ENCODE measurements at regions not wholly inside any gene's neighbourhood (a gene's known extent, or its start where the extent isn't known, plus 50 kb on each side); places are given as distances from the start of the nearest gene placed in this dataset.
A peak's percentile ranks its signal among the peaks of the same experiment; 100 is the strongest.

DNA sequence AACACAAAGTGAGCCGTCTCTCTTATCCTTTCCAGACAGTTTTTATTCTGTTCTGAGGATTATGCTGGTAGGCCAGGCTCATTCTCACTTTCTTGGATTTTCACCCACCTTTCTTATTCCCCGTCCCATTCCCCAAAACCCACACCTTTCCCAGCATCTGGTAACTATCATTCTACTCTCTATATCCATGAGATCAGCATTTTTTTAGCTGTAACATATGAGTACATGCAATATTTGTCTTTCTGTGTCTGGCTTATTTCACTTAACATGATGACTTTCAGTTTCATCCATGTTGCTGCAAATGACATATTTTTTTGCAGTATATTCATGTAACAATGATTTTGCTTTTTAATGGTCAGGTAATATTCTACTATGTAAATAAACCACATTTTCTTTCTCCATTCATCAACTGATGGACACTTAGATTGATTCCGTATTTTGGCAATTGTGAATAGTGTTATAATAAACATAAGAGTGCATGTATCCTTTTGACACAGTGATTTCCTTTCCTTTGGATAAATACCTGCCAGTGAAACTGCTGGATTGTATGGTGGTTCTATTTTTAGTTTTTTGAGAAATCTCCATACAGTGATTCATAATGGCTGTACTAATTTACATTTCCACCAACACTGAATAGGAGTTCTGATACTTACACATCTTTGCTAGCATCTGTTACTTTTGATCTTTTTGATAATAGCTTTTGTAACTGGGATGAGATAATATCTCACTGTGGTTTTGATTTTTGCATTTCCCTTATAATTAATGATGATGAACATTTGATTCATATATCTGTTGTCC is 289.3 kb downstream of the RPRM start:
- Mint-ChIP-seq H3K27ac (no peak overlapping the region), H3K4me3 (no peak overlapping the region), H3K36me3 (no peaks in the 10 kb centered on the region), H3K4me1 (no peaks in the 10 kb centered on the region), H3K9me3 (peaks cover 11 to 26% (median 23%) of the 10 kb centered on the region in 3 donors), H3K27me3 (no peaks in the 10 kb centered on the region)
- WGBS (ENCODE audit: insufficient coverage), result no CpG with 5 or more reads among the region's 3 CpGs
- DNase-seq, result no peak
- Histone ChIP-seq H3K4me1 (ENCODE audit: control insufficient read depth in 1 of 2, extremely low read depth in 1 of 2, insufficient read depth in 2 of 2, low read length in 2 of 2) (no peaks in the 10 kb centered on the region), H3K36me3 (ENCODE audit: control insufficient read depth in 2 of 2, extremely low read depth in 1 of 2, insufficient read depth in 1 of 2, low read length in 1 of 2) (no peaks in the 10 kb centered on the region), H3K27ac (ENCODE audit: low read length) (no peak overlapping the region), H3K27me3 (replicated peaks in 1 of 2; ENCODE audit: control insufficient read depth in 2 of 2, extremely low read depth in 1 of 2, insufficient read depth in 2 of 2, low read length in 1 of 2) (no peaks in the 10 kb centered on the region), H3K9me3 (no peaks in the 10 kb centered on the region), H3K4me3 (ENCODE audit: control insufficient read depth in 1 of 2, extremely low read depth in 1 of 2, low read length in 1 of 2) (no peak overlapping the region)
- ATAC-seq (replicated peaks in 1 of 4), result no peak
- POLR2A ChIA-PET, result no interaction called here
- CTCF ChIA-PET, result no interaction called here

DNA sequence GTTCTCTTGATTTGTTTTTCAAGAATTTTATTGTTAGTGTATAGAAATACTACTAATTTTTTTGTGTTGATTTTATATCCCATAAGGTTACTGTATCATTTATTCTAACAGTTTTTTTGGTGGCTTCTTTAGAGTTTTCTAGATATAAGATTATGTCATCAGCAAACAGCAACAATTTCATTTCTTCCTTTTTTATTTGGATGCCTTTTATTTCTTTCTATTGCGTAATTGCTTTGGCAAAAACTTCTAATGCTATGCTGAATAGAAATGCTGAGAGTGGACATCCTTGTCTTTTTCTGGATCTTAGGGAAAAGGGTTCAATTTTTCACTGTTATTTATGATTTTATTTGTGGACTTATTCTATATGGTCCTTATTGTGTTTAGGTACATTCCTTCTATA is 298.8 kb downstream of the RPRM start:
- ChIA-PET CTCF (no interaction called here), POLR2A (no interaction called here)
- H3K9me3 Mint-ChIP-seq, result peaks cover 2 to 11% (median 2%) of the 10 kb centered on the region in 3 donors
- H3K4me3 Mint-ChIP-seq, result no peak overlapping the region
- H3K4me3 ChIP-seq (ENCODE audit: control insufficient read depth in 1 of 2, extremely low read depth in 1 of 2, low read length in 1 of 2), result no peak overlapping the region
- H3K4me1 ChIP-seq (ENCODE audit: control insufficient read depth in 1 of 2, extremely low read depth in 1 of 2, insufficient read depth in 2 of 2, low read length in 2 of 2), result no peaks in the 10 kb centered on the region
- no peaks in the 10 kb centered on the region for H3K27me3 Mint-ChIP-seq
- H3K36me3 Mint-ChIP-seq, result no peaks in the 10 kb centered on the region
- no peak overlapping the region for H3K27ac ChIP-seq (ENCODE audit: low read length)
- H3K36me3 ChIP-seq (ENCODE audit: control insufficient read depth in 2 of 2, extremely low read depth in 1 of 2, insufficient read depth in 1 of 2, low read length in 1 of 2), result no peaks in the 10 kb centered on the region
- H3K9me3 ChIP-seq, result no peaks in the 10 kb centered on the region
- peaks cover 0 to 1% (median 0%) of the 10 kb centered on the region in 3 donors for H3K4me1 Mint-ChIP-seq
- DNase-seq (no peak), ATAC-seq (replicated peaks in 1 of 4) (no peak)
- H3K27me3 ChIP-seq (replicated peaks in 1 of 2; ENCODE audit: control insufficient read depth in 2 of 2, extremely low read depth in 1 of 2, insufficient read depth in 2 of 2, low read length in 1 of 2), result no peaks in the 10 kb centered on the region
- WGBS (ENCODE audit: insufficient coverage), result no CpG with 5 or more reads among the region's 1 CpG
- no peak overlapping the region for H3K27ac Mint-ChIP-seq

DNA sequence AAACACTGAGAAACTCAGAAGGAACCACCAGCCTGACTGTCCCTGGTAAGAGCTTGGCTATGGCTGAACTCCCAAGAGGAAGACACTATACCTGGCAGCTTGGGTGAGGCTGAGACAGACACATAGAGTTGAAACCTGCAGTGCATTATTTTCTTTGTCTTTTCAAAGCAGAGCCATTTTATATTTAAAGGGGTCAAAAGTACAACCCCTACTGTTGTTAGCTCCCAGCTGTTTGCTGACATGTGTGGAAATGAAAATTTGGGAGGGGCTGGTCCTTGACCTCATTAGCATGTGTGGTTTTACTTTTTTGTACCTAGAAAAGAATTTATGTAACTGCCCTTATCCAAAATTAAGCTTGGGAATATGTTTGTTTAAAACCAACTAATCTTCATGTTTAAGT is 309.0 kb downstream of the RPRM start:
- Mint-ChIP-seq H3K9me3 (no peaks in the 10 kb centered on the region), H3K27me3 (no peaks in the 10 kb centered on the region), H3K4me3 (no peak overlapping the region), H3K36me3 (no peaks in the 10 kb centered on the region), H3K4me1 (no peaks in the 10 kb centered on the region), H3K27ac (no peak overlapping the region)
- ChIA-PET CTCF (no interaction called here), POLR2A (no interaction called here)
- DNase-seq (no peak), ATAC-seq (replicated peaks in 1 of 4) (no peak)
- Histone ChIP-seq H3K9me3 (no peaks in the 10 kb centered on the region), H3K4me1 (ENCODE audit: control insufficient read depth in 1 of 2, extremely low read depth in 1 of 2, insufficient read depth in 2 of 2, low read length in 2 of 2) (no peaks in the 10 kb centered on the region), H3K4me3 (ENCODE audit: control insufficient read depth in 1 of 2, extremely low read depth in 1 of 2, low read length in 1 of 2) (no peak overlapping the region), H3K27me3 (replicated peaks in 1 of 2; ENCODE audit: control insufficient read depth in 2 of 2, extremely low read depth in 1 of 2, insufficient read depth in 2 of 2, low read length in 1 of 2) (no peaks in the 10 kb centered on the region), H3K27ac (ENCODE audit: low read length) (no peak overlapping the region), H3K36me3 (ENCODE audit: control insufficient read depth in 2 of 2, extremely low read depth in 1 of 2, insufficient read depth in 1 of 2, low read length in 1 of 2) (no peaks in the 10 kb centered on the region)

DNA sequence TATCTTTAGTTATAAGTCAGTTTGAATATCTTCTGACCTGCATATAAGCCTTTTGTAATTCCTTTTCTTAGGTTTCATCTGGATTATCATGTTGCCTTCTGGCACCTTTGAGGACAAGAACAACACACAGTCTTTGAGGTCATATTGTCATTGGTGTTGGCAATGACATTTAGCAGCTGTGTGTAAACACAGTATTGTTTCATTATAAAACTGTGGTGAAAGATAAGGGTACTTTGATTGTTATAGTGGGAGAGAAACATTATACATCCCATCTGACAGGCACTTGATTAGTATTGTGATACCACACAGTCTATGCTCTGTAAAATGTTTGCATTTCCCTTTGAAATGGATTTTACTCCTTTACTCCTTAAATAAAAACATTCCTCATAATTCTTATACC is 313.5 kb downstream of the RPRM start:
- H3K9me3 Mint-ChIP-seq, result peaks cover 0 to 4% (median 0%) of the 10 kb centered on the region in 3 donors
- H3K36me3 ChIP-seq (ENCODE audit: control insufficient read depth in 2 of 2, extremely low read depth in 1 of 2, insufficient read depth in 1 of 2, low read length in 1 of 2), result no peaks in the 10 kb centered on the region
- no peaks in the 10 kb centered on the region for H3K4me1 Mint-ChIP-seq
- H3K9me3 ChIP-seq, result no peaks in the 10 kb centered on the region
- H3K27me3 Mint-ChIP-seq, result no peaks in the 10 kb centered on the region
- POLR2A ChIA-PET, result no interaction called here
- no peaks in the 10 kb centered on the region for H3K36me3 Mint-ChIP-seq
- no peak overlapping the region for H3K27ac Mint-ChIP-seq
- no peaks in the 10 kb centered on the region for H3K27me3 ChIP-seq (replicated peaks in 1 of 2; ENCODE audit: control insufficient read depth in 2 of 2, extremely low read depth in 1 of 2, insufficient read depth in 2 of 2, low read length in 1 of 2)
- H3K4me1 ChIP-seq (ENCODE audit: control insufficient read depth in 1 of 2, extremely low read depth in 1 of 2, insufficient read depth in 2 of 2, low read length in 2 of 2), result no peaks in the 10 kb centered on the region
- CTCF ChIA-PET, result no interaction called here
- no peak for ATAC-seq (replicated peaks in 1 of 4)
- H3K27ac ChIP-seq (ENCODE audit: low read length), result no peak overlapping the region
- H3K4me3 ChIP-seq (ENCODE audit: control insufficient read depth in 1 of 2, extremely low read depth in 1 of 2, low read length in 1 of 2), result no peak overlapping the region
- H3K4me3 Mint-ChIP-seq, result no peak overlapping the region
- DNase-seq, result no peak

DNA sequence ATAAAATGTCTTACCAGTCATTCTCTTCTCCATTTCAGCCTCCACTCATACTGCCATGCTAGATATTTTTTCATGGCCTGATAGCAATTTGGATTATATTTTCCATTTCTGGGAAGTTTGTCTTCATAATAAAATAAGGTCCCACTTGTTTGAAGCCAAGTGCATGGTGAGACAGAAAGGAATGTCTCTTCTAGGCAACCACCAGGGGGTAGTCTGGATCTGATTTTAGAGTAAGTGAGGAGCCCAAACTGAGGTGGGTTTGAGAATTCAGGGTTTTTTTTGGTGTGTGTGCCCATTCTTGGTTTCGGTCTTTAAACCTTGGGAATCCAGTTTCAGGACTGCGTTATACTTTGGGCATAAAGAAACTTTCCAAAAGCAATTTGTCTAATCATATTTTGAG is 315.5 kb downstream of the RPRM start:
- no peaks in the 10 kb centered on the region for H3K4me1 ChIP-seq (ENCODE audit: control insufficient read depth in 1 of 2, extremely low read depth in 1 of 2, insufficient read depth in 2 of 2, low read length in 2 of 2)
- no peaks in the 10 kb centered on the region for H3K36me3 Mint-ChIP-seq
- ChIA-PET CTCF (no interaction called here), POLR2A (no interaction called here)
- H3K4me1 Mint-ChIP-seq, result no peaks in the 10 kb centered on the region
- H3K4me3 ChIP-seq (ENCODE audit: control insufficient read depth in 1 of 2, extremely low read depth in 1 of 2, low read length in 1 of 2), result no peak overlapping the region
- peak in 2 of 35 experiments; percentile 0 to 12 for DNase-seq
- no peak overlapping the region for H3K27ac ChIP-seq (ENCODE audit: low read length)
- H3K9me3 ChIP-seq, result no peaks in the 10 kb centered on the region
- H3K27ac Mint-ChIP-seq, result no peak overlapping the region
- H3K27me3 Mint-ChIP-seq, result no peaks in the 10 kb centered on the region
- WGBS (ENCODE audit: insufficient coverage), result 37% methylated on average over 2 of the region's 2 CpGs
- ATAC-seq (replicated peaks in 1 of 4), result no peak
- H3K9me3 Mint-ChIP-seq, result peaks cover 0 to 4% (median 0%) of the 10 kb centered on the region in 3 donors
- H3K36me3 ChIP-seq (ENCODE audit: control insufficient read depth in 2 of 2, extremely low read depth in 1 of 2, insufficient read depth in 1 of 2, low read length in 1 of 2), result no peaks in the 10 kb centered on the region
- no peaks in the 10 kb centered on the region for H3K27me3 ChIP-seq (replicated peaks in 1 of 2; ENCODE audit: control insufficient read depth in 2 of 2, extremely low read depth in 1 of 2, insufficient read depth in 2 of 2, low read length in 1 of 2)
- H3K4me3 Mint-ChIP-seq, result no peak overlapping the region

DNA sequence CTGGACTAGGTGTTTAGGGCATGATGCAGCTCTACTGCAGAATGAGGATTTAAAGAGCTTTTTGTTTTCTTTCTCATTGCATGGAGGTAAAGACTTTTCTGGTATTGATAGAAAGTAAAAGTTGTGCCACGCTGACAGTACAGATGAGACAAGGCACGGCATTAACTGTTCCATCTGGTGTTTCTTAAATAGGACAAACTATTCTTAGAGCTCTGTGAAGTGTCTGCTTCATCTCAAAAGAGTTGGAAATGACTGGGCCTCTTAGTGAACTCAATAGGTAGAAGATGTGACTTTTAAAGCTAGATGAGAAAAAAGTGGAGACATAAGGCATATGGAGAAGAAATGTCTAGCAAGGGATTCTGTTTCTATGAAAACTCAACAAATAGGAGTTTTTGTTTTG is 321.8 kb downstream of the RPRM start:
- Histone ChIP-seq H3K9me3 (no peaks in the 10 kb centered on the region), H3K36me3 (ENCODE audit: control insufficient read depth in 2 of 2, extremely low read depth in 1 of 2, insufficient read depth in 1 of 2, low read length in 1 of 2) (no peaks in the 10 kb centered on the region), H3K27ac (ENCODE audit: low read length) (no peak overlapping the region), H3K4me1 (ENCODE audit: control insufficient read depth in 1 of 2, extremely low read depth in 1 of 2, insufficient read depth in 2 of 2, low read length in 2 of 2) (no peaks in the 10 kb centered on the region), H3K4me3 (ENCODE audit: control insufficient read depth in 1 of 2, extremely low read depth in 1 of 2, low read length in 1 of 2) (no peak overlapping the region), H3K27me3 (replicated peaks in 1 of 2; ENCODE audit: control insufficient read depth in 2 of 2, extremely low read depth in 1 of 2, insufficient read depth in 2 of 2, low read length in 1 of 2) (no peaks in the 10 kb centered on the region)
- Mint-ChIP-seq H3K4me3 (no peak overlapping the region), H3K27ac (no peak overlapping the region), H3K36me3 (no peaks in the 10 kb centered on the region), H3K27me3 (no peaks in the 10 kb centered on the region), H3K9me3 (peaks cover 4 to 27% (median 13%) of the 10 kb centered on the region in 3 donors), H3K4me1 (no peaks in the 10 kb centered on the region)
- 74% methylated on average over 2 of the region's 2 CpGs for WGBS (ENCODE audit: insufficient coverage)
- CTCF ChIA-PET, result no interaction called here
- DNase-seq, result no peak
- no peak for ATAC-seq (replicated peaks in 1 of 4)
- POLR2A ChIA-PET, result no interaction called here

DNA sequence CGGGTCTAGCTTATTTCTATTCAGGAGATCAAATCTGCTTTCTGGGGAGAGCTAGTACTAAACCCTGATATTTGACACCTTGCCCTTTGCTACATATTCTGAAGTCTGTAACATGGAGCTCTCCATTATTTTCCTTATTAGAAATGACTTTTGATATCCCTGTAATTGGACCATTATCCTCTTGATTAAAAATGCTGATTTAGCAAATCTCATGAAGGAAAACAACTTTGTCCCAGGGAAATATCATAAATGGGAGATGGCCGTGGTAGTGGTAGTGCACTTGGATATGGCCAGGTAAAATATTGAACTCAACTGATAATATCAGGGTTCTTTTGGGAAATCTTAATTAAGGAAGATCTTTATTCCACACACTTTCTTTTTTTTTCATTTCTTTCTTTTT is 326.5 kb downstream of the RPRM start:
- H3K9me3 ChIP-seq, result no peaks in the 10 kb centered on the region
- Mint-ChIP-seq H3K9me3 (peaks cover 4 to 23% (median 15%) of the 10 kb centered on the region in 3 donors), H3K4me1 (no peaks in the 10 kb centered on the region), H3K27ac (no peak overlapping the region), H3K36me3 (no peaks in the 10 kb centered on the region), H3K4me3 (no peak overlapping the region), H3K27me3 (no peaks in the 10 kb centered on the region)
- ChIA-PET POLR2A (no interaction called here), CTCF (no interaction called here)
- no peak overlapping the region for H3K27ac ChIP-seq (ENCODE audit: low read length)
- DNase-seq (no peak), ATAC-seq (replicated peaks in 1 of 4) (no peak)
- no peaks in the 10 kb centered on the region for H3K36me3 ChIP-seq (ENCODE audit: control insufficient read depth in 2 of 2, extremely low read depth in 1 of 2, insufficient read depth in 1 of 2, low read length in 1 of 2)
- no peaks in the 10 kb centered on the region for H3K27me3 ChIP-seq (replicated peaks in 1 of 2; ENCODE audit: control insufficient read depth in 2 of 2, extremely low read depth in 1 of 2, insufficient read depth in 2 of 2, low read length in 1 of 2)
- H3K4me3 ChIP-seq (ENCODE audit: control insufficient read depth in 1 of 2, extremely low read depth in 1 of 2, low read length in 1 of 2), result no peak overlapping the region
- no CpG with 5 or more reads among the region's 2 CpGs for WGBS (ENCODE audit: insufficient coverage)
- no peaks in the 10 kb centered on the region for H3K4me1 ChIP-seq (ENCODE audit: control insufficient read depth in 1 of 2, extremely low read depth in 1 of 2, insufficient read depth in 2 of 2, low read length in 2 of 2)
